HL-60 (cell line): ENCODE measurements at regions not wholly inside any gene's neighbourhood (a gene's known extent, or its start where the extent isn't known, plus 50 kb on each side); places are given as distances from the start of the nearest gene placed in this dataset.

Source experiments
- GABPA ChIP-seq: IDR thresholded peaks from 2 replicates; pipeline ENCODE4 v1.6.1; 2012; ENCODE audit warnings: low read depth
- POLR2AphosphoS5 ChIP-seq: IDR thresholded peaks from 2 replicates; pipeline ENCODE4 v1.6.1; 2012; ENCODE audit warnings: low read depth
- TF ChIP-seq, protein P1 (sequence below): IDR thresholded peaks from one replicate; pipeline ENCODE4 v1.5.1; 2011; ENCODE audit warnings: low read length, control low read depth, inconsistent platforms; ENCODE audit not compliant: insufficient read depth

DNA sequence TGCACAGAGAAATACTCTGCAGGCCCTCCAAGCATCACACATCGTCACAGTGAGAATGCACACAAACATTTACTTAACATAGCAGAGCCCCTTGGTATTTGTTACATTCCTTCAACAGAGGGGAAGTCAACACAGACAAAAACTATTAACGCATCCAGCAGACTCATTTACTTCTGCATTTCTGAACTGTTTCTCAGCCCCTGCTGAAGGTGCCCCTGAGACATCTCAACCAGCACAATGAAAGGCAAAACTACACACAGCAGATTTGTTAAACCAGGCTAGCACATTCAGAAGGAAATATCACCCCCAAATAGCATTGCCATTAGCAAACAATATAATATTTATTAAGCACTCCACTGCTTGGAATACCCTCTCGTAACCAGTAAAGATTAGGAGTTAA lies 367.0 kb downstream of the RAB28 start:
- TF ChIP-seq, protein P1, sequence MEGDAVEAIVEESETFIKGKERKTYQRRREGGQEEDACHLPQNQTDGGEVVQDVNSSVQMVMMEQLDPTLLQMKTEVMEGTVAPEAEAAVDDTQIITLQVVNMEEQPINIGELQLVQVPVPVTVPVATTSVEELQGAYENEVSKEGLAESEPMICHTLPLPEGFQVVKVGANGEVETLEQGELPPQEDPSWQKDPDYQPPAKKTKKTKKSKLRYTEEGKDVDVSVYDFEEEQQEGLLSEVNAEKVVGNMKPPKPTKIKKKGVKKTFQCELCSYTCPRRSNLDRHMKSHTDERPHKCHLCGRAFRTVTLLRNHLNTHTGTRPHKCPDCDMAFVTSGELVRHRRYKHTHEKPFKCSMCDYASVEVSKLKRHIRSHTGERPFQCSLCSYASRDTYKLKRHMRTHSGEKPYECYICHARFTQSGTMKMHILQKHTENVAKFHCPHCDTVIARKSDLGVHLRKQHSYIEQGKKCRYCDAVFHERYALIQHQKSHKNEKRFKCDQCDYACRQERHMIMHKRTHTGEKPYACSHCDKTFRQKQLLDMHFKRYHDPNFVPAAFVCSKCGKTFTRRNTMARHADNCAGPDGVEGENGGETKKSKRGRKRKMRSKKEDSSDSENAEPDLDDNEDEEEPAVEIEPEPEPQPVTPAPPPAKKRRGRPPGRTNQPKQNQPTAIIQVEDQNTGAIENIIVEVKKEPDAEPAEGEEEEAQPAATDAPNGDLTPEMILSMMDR = no peak
- TF ChIP-seq POLR2AphosphoS5 = no peak
- TF ChIP-seq GABPA = no peak
